Astrocyte (in vitro differentiated cells and primary cell): ENCODE measurements at regions not wholly inside any gene's neighbourhood (a gene's known extent, or its start where the extent isn't known, plus 50 kb on each side); places are given as distances from the start of the nearest gene placed in this dataset.

ENCODE experiments used
- DNase-seq: peaks from one replicate; pipeline ENCODE4 v3.0.0-alpha.2; 2010; ENCODE audit warnings: low read depth
- FAIRE-seq: peaks from 2 replicates; lab custom pipeline; 2011; peaks lifted over from hg19 to GRCh38; lab: Jason Lieb, UNC
- H2AFZ ChIP-seq: 2 replicates; pipeline ENCODE4 v1.6.0; 2012; ENCODE audit warnings: low read depth, low read length, inconsistent platforms
- H3K27ac ChIP-seq: 2 replicates; pipeline ENCODE4 v1.5.1; 2011; ENCODE audit warnings: low read depth, low read length, inconsistent platforms
- H3K27me3 ChIP-seq: 2 replicates; pipeline ENCODE4 v1.6.0; 2011; ENCODE audit warnings: low read length, inconsistent platforms; ENCODE audit not compliant: insufficient read depth
- H3K36me3 ChIP-seq: 2 replicates; pipeline ENCODE4 v1.5.1; 2011; ENCODE audit warnings: low read length, inconsistent platforms; ENCODE audit not compliant: insufficient read depth
- H3K4me1 ChIP-seq: 2 replicates; pipeline ENCODE4 v1.5.1; 2011; ENCODE audit warnings: low read length, inconsistent platforms; ENCODE audit not compliant: insufficient read depth
- H3K4me2 ChIP-seq: 2 replicates; pipeline ENCODE4 v1.6.0; 2012; ENCODE audit warnings: low read length, inconsistent platforms
- H3K4me3 ChIP-seq: 2 replicates; pipeline ENCODE4 v1.5.1; 2011; ENCODE audit warnings: low read depth, mild to moderate bottlenecking, low read length, inconsistent platforms; ENCODE audit not compliant: insufficient read depth
- H3K79me2 ChIP-seq: 2 replicates; pipeline ENCODE4 v1.6.0; 2012; ENCODE audit warnings: mild to moderate bottlenecking, low read length, inconsistent platforms; ENCODE audit not compliant: insufficient read depth
- H3K9ac ChIP-seq: 2 replicates; pipeline ENCODE4 v1.6.0; 2012; ENCODE audit warnings: mild to moderate bottlenecking, low read length, inconsistent platforms
- H3K9me3 ChIP-seq: 2 replicates; pipeline ENCODE4 v1.5.1; 2012; ENCODE audit warnings: low read depth, mild to moderate bottlenecking, low read length, inconsistent platforms; ENCODE audit not compliant: insufficient read depth
- H4K20me1 ChIP-seq: 2 replicates; pipeline ENCODE4 v1.6.0; 2012; ENCODE audit warnings: low read length, inconsistent platforms; ENCODE audit not compliant: insufficient read depth
- H3K27ac Mint-ChIP-seq: one replicate; pipeline ENCODE4 v1.8.0; 2021; ENCODE audit warnings: mild to moderate bottlenecking, mixed read lengths; ENCODE audit not compliant: unreplicated experiment
- H3K27me3 Mint-ChIP-seq: one replicate; pipeline ENCODE4 v1.8.0; 2021; ENCODE audit warnings: low read depth, mixed read lengths; ENCODE audit not compliant: unreplicated experiment
- H3K36me3 Mint-ChIP-seq: one replicate; pipeline ENCODE4 v1.8.0; 2021; ENCODE audit warnings: low read depth, mixed read lengths; ENCODE audit not compliant: unreplicated experiment
- H3K4me1 Mint-ChIP-seq: one replicate; pipeline ENCODE4 v1.8.0; 2021; ENCODE audit warnings: low read depth, mixed read lengths; ENCODE audit not compliant: unreplicated experiment
- H3K4me3 Mint-ChIP-seq: one replicate; pipeline ENCODE4 v1.8.0; 2021; ENCODE audit warnings: mild to moderate bottlenecking, moderate library complexity, mixed read lengths; ENCODE audit not compliant: unreplicated experiment
- H3K9me3 Mint-ChIP-seq: one replicate; pipeline ENCODE4 v1.8.0; 2021; ENCODE audit warnings: mild to moderate bottlenecking, mixed read lengths; ENCODE audit not compliant: unreplicated experiment
- EZH2 ChIP-seq: IDR thresholded peaks from 2 replicates; pipeline ENCODE4 v1.6.1; 2012; ENCODE audit warnings: mild to moderate bottlenecking, low read length, inconsistent platforms; ENCODE audit not compliant: insufficient read depth
- TF ChIP-seq, protein P1 (sequence below): IDR thresholded peaks from 2 replicates; pipeline ENCODE4 v1.5.1; 2011; ENCODE audit warnings: low read depth, mild to moderate bottlenecking, inconsistent platforms, low read length, moderate library complexity; ENCODE audit not compliant: insufficient read depth

GRCh38 chr5:124590686-124591085 lies 155.8 kb downstream of the ZNF608 start:
- H3K27me3 Mint-ChIP-seq, result no peaks in the 10 kb centered on the region
- no peak for DNase-seq
- H3K4me3 ChIP-seq, result no peak overlapping the region

DNA sequence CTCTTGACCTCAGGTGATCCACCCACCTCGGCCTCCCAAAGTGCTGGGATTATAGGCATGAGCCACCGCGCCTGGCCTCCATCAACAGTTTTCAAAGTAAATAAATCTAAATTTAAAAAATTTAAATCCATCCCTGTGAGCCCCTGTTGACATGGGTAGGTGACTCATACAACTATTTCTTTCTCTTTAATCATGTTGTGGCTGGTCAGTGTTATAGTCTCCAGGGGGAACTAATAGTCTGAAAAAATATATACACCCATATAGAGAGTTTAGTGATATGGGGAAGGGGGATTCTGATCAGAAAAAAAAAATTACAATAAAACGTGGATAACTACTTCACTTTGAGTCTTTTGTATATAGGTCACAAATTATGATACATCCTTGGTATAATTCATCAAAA lies 159.2 kb downstream of the ZNF608 start:
- Histone ChIP-seq H3K9ac (no peak overlapping the region), H3K9me3 (no peaks in the 10 kb centered on the region), H3K4me1 (peaks cover 11% of the 10 kb centered on the region), H3K4me3 (no peak overlapping the region), H3K4me2 (no peak overlapping the region), H3K79me2 (no peaks in the 10 kb centered on the region), H3K27ac (no peak overlapping the region), H3K36me3 (no peaks in the 10 kb centered on the region), H4K20me1 (no peaks in the 10 kb centered on the region), H2AFZ (no peak overlapping the region), H3K27me3 (no peaks in the 10 kb centered on the region)
- DNase-seq (no peak), FAIRE-seq (no peak)
- no peak overlapping the region for H3K27ac Mint-ChIP-seq
- no peaks in the 10 kb centered on the region for H3K27me3 Mint-ChIP-seq
- H3K9me3 Mint-ChIP-seq, result no peaks in the 10 kb centered on the region
- peaks cover 4% of the 10 kb centered on the region for H3K36me3 Mint-ChIP-seq
- TF ChIP-seq, protein P1, sequence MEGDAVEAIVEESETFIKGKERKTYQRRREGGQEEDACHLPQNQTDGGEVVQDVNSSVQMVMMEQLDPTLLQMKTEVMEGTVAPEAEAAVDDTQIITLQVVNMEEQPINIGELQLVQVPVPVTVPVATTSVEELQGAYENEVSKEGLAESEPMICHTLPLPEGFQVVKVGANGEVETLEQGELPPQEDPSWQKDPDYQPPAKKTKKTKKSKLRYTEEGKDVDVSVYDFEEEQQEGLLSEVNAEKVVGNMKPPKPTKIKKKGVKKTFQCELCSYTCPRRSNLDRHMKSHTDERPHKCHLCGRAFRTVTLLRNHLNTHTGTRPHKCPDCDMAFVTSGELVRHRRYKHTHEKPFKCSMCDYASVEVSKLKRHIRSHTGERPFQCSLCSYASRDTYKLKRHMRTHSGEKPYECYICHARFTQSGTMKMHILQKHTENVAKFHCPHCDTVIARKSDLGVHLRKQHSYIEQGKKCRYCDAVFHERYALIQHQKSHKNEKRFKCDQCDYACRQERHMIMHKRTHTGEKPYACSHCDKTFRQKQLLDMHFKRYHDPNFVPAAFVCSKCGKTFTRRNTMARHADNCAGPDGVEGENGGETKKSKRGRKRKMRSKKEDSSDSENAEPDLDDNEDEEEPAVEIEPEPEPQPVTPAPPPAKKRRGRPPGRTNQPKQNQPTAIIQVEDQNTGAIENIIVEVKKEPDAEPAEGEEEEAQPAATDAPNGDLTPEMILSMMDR, result no peak
- TF ChIP-seq EZH2, result no peak
- H3K4me1 Mint-ChIP-seq, result peaks cover 21% of the 10 kb centered on the region
- no peak overlapping the region for H3K4me3 Mint-ChIP-seq

More at GRCh38 chr5:124590686-124591085, 155.8 kb downstream of the ZNF608 start:
- Histone ChIP-seq H3K9ac (no peak overlapping the region), H2AFZ (no peak overlapping the region), H3K79me2 (no peaks in the 10 kb centered on the region), H3K27me3 (no peaks in the 10 kb centered on the region), H3K4me1 (no peaks in the 10 kb centered on the region), H3K4me2 (no peak overlapping the region), H3K27ac (no peak overlapping the region), H3K9me3 (no peaks in the 10 kb centered on the region), H4K20me1 (no peaks in the 10 kb centered on the region), H3K36me3 (no peaks in the 10 kb centered on the region)
- peaks cover 4% of the 10 kb centered on the region for H3K36me3 Mint-ChIP-seq
- H3K27ac Mint-ChIP-seq, result no peak overlapping the region
- no peak for FAIRE-seq
- peaks cover 3% of the 10 kb centered on the region for H3K4me1 Mint-ChIP-seq
- TF ChIP-seq, protein P1, result no peak
- no peak for TF ChIP-seq EZH2
- H3K4me3 Mint-ChIP-seq, result no peak overlapping the region
- H3K9me3 Mint-ChIP-seq, result peaks cover 3% of the 10 kb centered on the region

GRCh38 chr5:124584991-124585715 lies 161.3 kb downstream of the ZNF608 start:
- no peaks in the 10 kb centered on the region for H3K79me2 ChIP-seq
- Mint-ChIP-seq H3K27me3 (no peaks in the 10 kb centered on the region), H3K27ac (no peak overlapping the region), H3K4me1 (peaks cover 36% of the 10 kb centered on the region), H3K4me3 (no peak overlapping the region), H3K36me3 (peaks cover 2% of the 10 kb centered on the region), H3K9me3 (no peaks in the 10 kb centered on the region)
- H4K20me1 ChIP-seq, result no peaks in the 10 kb centered on the region
- H3K4me3 ChIP-seq, result no peak overlapping the region
- no peaks in the 10 kb centered on the region for H3K36me3 ChIP-seq
- DNase-seq (no peak), FAIRE-seq (no peak)
- no peaks in the 10 kb centered on the region for H3K9me3 ChIP-seq
- H3K27ac ChIP-seq, result no peak overlapping the region
- no peak overlapping the region for H3K9ac ChIP-seq
- H3K4me2 ChIP-seq, result no peak overlapping the region
- no peak for TF ChIP-seq EZH2
- TF ChIP-seq, protein P1, result no peak
- no peaks in the 10 kb centered on the region for H3K27me3 ChIP-seq
- no peak overlapping the region for H2AFZ ChIP-seq
- peaks cover 15% of the 10 kb centered on the region for H3K4me1 ChIP-seq
